NB4 (cell line): ENCODE measurements at regions not wholly inside any gene's neighbourhood (a gene's known extent, or its start where the extent isn't known, plus 50 kb on each side); places are given as distances from the start of the nearest gene placed in this dataset.

Source experiments
- CTCF ChIP-seq: IDR thresholded peaks from one replicate; pipeline ENCODE4 v1.5.1; 2012; ENCODE audit warnings: low read depth, low read length
- POLR2A ChIP-seq: IDR thresholded peaks from 2 replicates; pipeline ENCODE4 v1.6.1; 2011; ENCODE audit warnings: mild to moderate bottlenecking; ENCODE audit not compliant: insufficient read length; ENCODE audit errors: extremely low read depth

- TF ChIP-seq POLR2A (no peak), CTCF (no peak)
These were observed 120.1 kb upstream of the LPCAT1 start for GRCh38 chr5:1643651-1644392.
